HG02610 (cell line): ENCODE measurements at regions not wholly inside any gene's neighbourhood (a gene's known extent, or its start where the extent isn't known, plus 50 kb on each side); places are given as distances from the start of the nearest gene placed in this dataset.
"Not testable (repeated sequence)": the region's sequence is repeated elsewhere in the genome, so short reads cannot be mapped to it uniquely, and the experiment has no call there.

ENCODE experiments used
- ATAC-seq: cut with Tn5 transposase; IDR thresholded peaks from one replicate; pipeline ENCODE4 v1.9.1; 2021; ENCODE audit warnings: mild to moderate bottlenecking, moderate library complexity; ENCODE audit not compliant: unreplicated experiment

DNA sequence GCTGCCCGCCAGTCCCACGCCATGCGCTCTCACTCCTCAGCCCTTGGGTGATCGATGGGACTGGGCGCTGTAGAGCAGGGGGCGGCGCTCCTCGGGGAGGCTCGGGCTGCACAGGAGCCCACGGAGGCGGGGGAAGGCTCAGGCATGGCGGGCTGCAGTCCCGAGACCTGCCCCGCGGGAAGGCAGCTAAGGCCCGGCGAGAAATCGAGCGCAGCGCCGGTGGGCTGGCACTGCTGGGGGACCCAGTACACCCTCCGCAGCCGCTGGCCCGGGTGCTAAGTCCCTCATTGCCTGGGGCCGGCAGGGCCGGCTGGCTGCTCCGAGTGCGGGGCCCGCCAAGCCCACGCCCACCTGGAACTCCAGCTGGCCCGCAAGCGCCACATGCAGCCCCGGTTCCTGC is 102.2 kb upstream of the PDE10A start:
- not testable (repeated sequence) for ATAC-seq

DNA sequence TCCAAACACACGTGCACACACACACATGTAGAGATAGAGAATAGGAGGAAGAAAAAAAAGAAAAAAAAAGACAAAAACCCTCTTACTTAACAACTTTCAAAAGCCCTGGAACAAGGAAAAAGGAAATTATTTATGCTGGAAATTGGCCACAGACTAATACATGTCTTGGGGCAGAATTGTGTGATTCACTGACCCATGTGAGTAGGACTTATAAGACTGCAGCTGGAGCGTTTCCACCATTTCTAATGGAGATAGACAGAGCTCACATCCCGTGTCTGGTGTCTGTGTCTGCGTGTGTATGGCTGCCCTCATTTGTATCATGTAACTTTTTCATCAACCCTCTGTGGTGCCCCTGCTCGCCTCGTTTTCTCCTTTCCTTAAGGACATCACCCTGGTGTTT is 99.8 kb upstream of the PDE10A start:
- ATAC-seq = no peak

DNA sequence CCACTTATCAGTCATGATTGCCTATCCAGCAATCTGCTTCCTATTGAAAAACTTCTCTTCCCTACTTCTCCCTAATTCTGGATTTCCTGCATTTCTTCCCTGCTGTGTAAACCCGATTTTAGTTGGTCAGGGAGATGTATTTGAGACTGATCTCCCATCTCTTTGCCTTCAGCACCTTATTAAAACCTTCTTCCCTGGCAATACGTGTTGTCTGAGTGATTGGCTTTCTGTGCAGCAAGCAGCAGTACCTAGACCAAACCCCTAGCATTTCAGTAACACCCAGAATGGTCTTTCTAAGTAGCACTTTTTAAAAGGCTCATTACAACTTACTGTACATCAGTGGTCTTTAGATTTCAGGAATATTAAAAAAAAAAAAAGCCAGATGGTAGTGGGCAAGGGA is 99.1 kb upstream of the PDE10A start:
- no peak for ATAC-seq

DNA sequence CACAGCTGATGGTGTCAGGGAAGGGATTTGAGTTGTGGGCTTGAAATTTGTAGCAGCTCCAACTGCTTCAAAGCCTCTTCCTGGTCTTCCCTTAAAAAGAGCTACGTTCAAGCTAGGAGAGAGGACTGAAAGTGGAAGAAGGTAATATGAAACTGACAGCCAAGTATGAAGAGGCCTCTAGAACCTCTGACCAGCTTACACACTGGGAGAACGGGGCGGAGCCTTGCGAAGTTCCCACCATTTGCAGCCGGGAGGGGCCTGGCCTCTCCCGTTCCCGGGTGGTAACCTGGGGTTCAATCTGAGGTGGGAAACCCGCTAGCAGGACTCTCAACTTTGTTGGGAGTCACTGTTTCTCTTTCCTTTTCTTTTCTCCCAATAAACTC is 97.8 kb upstream of the PDE10A start:
- ATAC-seq = no peak

DNA sequence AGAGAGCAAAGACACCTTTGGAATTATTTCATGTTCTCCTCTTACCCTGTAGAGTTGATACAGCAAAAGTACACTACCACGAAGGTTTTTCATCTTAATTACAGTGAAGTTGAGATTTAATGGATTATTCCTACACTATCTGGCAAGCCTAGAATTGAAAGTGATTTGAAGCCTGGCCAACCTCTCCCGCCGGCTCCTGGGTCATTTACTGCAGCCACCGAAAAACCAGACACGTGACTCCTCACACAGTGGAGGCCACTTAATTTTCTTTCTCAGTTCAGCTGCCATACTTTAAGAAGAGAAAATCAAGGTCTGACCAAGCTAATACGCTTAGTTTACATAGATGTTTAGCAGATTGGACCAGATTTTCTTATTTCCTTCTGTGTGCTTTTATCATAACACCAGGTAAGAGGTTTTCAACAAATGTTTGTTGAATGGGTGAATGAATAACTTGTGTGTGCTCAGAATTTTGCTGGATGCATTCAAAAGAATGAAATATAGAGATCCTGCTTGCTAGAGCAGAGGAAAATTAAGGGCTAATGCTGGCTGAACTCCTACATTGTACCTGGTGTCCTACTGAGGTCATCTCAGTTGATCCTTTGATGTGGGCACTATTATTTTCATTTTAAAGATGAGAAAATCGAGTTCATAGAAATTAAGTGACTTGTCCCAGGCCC is 97.2 kb upstream of the PDE10A start:
- no peak for ATAC-seq

DNA sequence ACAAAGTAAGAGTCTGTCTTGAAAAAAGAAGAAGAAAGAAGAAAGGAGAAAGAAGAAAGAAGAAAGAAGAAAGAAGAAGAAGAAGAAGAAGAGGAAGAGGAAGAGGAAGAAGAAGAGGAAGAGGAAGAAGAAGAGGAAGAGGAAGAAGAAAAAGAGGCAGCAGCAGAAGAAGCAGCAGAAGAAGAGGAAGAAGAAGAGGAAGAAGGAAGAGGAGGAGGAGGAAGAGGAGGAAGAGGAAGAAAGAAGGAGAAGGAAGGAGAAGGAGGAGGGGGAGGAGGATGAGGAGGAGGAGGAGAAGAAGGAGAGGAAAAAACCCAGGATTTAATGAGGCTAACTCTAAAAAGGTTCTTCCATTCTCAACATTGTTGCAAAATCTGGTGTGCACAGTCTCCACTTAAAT is 95.4 kb upstream of the PDE10A start:
- no peak for ATAC-seq

DNA sequence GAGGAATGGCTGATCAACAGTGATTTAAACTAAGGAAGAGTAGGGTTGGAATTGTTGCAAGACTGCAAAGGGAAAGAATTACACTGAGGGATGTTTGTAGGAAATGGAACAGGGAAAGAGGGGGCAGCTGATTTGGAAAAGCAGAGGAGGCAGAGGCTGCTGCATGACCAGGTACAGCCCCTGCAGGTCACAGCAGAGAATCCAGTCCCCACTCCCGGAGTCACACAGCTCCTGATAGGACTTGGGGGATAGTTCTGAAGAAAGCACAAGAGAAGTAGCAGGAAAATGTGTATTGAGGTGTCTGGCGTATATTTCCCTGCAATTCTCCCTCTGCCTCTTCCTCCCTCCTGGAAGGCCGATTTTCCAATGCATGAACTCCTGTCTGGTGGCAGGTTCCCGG is 92.5 kb upstream of the PDE10A start:
- ATAC-seq = no peak

DNA sequence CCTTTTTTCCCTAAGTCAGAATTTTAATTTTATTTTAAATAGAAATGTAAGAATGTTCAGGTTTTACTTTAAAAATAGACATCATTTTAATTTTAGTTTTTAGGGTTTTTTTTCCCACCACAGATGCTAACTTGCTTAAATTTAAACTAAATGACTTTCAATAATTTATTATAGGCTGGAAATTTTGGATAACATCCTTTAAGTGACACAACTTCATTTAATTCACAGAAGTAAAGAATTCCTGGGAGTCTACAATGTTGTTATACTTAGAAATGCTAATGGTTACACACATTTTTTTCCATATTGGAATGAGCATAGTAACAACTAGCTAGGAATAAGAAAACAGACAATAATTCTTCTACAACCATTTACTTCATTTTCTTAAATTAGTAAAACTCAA is 90.5 kb upstream of the PDE10A start:
- ATAC-seq = no peak

DNA sequence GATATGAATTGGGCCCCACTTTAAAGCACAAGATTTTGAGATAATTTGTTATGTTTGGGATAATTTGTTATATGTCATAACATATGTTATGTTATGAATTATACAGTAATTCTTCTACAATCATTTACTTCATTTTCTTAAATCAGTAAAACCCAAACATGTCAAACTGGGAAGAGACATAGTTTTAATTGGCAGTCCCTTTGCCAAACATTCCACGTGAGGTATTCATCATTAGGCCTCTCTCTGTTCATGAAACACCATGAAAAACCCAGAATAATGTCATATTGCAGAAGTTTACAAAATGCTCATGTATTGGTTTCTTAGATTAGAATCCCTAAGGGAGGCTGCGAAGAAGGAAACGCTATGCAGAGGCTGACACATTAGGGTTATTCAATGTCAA is 89.4 kb upstream of the PDE10A start:
- ATAC-seq = no peak

DNA sequence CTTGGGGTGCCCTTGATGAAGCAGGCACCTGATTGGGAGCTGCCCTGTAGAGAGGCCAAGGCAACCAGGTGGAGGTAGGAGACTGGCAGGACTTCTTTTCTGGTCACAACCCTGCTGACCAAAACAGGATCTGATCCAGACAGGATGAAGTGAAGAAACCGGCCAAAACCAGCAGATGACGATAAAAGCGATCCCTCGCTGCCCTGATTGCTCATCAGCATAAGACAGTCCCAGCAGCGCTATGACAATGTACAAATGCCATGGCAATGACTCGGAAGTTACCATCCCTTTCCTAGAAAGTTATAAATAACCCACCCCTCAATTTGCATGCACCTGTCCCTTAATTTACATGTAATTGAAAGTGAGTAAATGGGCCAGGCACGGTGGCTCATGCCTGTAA is 88.4 kb upstream of the PDE10A start:
- ATAC-seq = no peak

DNA sequence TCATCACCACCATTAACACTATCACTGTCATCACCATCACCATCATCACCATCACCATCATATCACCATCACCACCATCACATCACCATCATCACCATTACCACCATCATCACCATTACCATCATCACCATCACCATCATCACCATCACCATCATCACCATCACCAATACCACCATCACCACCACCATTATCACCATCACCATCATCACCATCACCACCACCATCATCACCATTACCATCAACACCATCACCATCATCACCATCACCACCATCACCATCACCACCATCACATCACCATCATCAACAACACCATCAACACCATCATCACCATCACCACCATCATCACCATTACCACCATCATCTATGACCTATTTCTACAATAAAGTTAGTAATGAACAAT is 86.1 kb upstream of the PDE10A start:
- no peak for ATAC-seq

DNA sequence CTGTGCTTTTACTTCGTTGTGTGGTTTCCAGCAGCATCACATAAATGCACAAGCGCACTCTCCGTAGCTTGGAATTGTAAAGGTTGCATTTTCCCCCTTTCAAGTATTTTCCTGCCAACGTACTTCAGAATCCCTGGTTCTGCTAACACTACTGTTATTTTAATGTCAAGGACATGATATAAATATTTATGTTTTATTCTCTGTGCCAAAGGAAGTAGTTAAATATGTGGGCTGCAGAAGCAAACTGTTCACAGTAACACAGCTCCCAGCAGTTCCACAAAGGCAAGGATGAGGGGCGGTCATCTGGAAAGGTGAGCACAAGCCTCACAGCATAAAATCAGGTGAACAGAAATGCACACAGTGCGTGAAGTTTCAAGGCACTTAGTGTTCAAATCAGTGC is 85.3 kb upstream of the PDE10A start:
- ATAC-seq = no peak

DNA sequence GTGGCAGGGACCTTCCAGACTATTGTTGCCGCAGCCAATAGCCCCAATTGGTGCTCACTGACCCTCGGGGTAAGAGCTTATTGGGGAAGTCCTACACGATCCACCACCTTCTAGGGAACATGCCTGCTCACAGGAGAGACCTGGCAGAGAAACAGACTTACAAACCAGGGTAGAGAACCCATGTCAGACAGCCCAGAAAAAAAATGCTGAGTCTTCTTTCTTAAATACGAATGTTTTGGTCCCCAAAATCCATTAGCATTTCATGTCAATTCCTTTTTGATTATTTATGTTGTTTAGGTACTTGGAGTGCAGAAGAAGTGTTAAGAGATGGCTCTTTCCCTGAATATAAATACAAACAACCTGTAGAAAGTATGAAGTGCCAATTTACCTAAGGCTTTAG is 84.9 kb upstream of the PDE10A start:
- no peak for ATAC-seq

DNA sequence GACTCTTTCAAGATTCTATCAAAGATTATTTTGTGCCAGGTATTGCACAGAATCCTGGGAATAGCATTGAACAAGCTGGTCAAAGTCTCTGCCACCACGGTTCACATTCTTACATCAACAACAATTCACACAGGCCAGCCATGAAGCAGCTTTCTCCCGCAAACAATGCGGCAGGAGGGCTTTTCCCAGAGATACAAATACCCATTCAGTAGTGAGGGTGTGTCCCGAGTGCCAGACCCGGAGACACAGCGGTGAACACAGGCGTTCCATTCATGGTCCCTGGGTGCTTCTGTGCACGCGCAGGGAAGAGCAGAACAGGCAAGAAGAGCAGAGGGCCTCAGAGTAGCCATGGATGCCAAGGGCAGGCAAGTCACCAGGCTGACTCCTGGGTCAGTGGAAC is 83.3 kb upstream of the PDE10A start:
- no peak for ATAC-seq

DNA sequence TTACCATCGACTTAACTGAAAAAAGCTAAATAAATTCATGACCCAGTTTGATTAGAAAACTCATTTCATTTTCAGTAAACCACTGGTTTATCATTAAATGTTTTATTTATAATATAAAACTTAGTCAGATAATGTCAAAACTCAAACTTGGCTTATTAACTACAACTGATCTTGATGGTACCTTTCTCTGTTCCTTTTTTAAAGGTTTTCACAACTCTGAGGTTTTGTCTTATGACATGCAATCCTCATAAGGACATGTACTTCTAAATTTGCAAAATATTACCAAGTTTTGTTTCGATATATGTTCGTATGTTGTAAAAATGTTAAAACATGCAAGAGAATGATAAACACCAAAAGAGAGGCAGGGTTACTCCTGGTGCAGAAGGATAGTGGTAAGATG is 82.5 kb upstream of the PDE10A start:
- ATAC-seq = no peak

DNA sequence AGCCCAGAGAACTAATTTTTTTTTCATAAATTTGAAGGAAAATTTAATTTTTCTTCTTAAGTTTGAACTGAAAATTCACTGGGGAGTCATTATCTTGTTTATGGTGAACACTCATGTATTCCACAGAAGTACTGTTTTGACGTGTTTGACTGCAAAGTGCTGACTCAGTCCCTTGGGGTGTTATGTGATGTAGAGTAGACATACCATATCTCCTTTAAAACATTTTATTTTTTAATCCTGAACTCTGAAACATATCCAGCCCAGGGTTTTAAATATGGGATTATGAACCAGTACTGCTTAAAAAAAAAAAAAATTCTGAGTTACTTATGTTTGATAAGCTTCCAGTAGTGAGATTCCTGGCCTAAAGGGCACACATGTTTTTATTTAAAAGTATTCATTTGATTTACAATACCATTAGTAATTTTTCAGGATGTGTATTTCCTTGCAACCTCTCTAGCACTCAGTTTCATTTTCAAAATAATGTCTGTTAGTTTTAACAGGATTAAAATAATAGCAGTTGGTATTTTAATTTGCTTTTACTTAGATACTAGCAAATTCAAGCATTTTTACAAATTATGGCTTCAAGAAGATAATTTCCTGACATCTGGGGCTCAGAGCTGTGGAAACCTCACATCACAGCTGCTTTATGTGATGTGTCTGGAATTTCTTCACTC is 81.7 kb upstream of the PDE10A start:
- peak; percentile 68 for ATAC-seq

DNA sequence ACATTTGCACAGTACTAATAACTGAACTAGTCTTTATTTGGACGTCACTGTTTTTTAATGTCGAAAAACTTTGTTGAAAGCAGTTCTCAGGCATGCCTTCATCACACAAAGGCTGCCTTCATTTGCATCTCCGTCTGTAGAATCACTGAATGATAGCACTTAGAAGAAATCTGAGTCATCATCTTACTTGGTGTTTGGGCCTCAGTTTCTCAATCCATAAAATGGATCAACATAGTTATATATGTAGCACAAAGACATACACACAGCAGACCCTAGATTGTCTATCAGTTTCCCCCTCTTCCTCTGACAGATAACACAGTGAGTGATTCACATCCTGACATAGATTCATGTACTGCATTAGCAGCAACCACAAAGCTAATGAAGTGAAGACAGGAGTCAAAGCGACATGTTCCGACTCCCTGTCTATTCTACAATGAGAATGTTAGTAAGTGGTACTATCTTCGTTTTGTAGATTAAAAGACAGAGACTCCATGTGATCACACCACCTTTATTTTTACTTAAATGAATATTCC is 80.4 kb upstream of the PDE10A start:
- no peak for ATAC-seq

DNA sequence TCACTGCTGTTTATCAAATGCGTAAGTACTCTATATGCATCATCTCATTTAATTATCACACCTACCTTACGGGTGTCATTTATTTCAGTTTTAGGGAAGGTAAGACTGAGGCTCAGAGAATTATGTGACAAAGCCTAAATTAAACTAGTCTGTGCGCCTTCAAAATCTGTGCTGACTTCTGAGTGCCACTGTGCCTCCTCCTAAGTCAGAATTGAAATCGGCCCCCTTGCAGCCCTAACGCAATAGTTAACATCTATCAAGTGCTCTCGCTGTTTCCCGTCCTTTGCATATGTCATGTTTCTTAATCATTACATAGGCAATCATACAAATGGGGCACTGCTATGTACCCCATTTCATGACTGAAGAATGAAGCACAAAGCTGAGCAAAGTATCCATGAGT is 79.0 kb upstream of the PDE10A start:
- ATAC-seq = no peak

DNA sequence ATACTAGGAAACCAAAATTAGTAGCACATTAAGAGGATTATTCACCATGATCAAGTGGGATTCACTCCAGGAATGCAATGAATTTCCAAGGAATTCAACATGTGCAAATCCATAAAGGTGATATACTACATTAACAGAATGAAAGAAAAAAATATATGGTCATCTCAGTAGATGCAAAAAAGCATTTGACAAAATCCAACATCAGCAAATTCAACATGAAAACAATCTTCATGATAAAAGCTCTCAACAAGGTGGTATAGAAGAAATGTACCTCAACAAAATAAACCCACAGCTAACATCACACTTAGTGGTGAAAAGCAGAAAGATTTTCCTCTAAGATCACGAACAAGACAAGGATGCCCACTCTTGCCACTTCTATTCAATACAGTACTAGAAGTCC is 74.4 kb upstream of the PDE10A start:
- no peak for ATAC-seq

DNA sequence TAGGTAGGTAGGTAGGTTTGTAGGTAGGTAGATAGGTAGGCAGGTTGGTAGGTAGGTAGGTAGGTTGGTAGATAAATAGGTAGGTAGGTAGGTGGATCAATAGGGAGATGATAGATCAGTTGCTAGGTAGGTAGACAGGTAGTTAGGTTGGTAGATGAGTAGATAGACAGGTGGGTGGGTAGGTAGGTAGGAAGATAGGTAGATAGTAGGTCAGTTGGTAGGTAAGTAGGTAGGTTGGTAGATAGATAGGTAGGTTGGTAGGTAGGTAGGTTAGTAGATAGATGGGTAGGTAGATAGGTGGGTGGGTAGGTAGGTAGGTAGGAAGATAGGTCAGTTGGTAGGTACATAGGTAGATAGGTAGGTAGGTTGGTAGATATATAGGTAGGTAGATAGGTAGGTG is 72.0 kb upstream of the PDE10A start:
- no peak for ATAC-seq

DNA sequence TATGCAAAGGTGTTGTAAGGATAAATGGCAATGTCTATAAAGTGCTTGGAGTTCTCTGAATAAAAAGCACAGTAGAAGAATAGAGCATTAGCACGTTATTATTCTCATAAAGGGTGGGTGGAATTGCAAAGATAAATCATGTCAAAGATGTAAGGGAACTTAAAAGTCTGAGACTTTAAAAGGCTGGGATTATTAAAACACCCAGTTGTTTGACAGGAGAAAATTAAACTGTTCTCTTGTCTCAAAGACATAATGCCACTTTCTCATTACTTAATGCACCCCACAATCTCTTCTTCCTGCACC is 70.4 kb upstream of the PDE10A start:
- ATAC-seq = no peak

DNA sequence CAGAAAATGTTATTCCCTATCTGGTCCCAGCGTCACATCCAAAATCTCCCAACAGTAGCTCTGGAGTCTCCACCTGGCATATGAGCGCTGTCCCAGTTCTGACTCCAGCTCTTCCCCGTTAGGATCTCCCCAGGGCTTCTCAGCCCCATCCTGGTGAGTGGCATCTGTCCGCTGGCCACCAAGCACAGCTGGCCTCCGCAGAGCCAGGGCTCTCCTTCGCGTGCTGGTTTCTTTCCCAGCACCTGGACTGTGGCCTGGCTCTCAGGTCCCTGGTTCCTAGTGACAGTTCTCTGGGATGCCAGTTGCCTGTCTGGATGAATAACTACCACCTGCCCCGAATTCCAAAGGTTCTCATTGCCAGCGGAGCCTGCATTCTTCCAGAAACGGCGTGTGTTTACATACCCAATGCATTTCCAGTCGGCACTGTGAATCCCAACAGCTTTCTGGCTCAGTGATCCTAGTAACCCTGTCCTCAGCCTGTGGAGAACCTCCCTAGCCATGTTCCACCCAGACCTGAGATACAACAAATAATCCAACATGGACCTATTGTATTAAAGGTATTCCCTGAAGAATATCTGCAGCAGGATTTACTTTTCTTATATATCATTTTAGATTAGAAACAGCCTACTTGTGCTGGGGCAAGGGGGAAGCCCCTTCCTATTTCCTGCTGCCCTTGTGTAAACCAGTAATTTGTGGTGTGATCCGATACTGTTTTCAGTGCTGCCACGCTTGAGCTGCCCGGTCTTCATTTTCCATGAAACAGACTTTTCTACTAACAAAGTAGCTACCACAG is 69.9 kb upstream of the PDE10A start:
- peak; percentile 75 for ATAC-seq
